K562 (cell line): ENCODE measurements at regions not wholly inside any gene's neighbourhood (a gene's known extent, or its start where the extent isn't known, plus 50 kb on each side); places are given as distances from the start of the nearest gene placed in this dataset.

Source experiments
- ATAC-seq: fragments of 200-7000 bp; cut with Tn5 transposase; 3 replicates; pipeline ENCODE4 v1.9.1; 2020; ENCODE audit warnings: moderate library complexity
- BruUV-seq: library from RNA; stranded (reverse); fragments of 400-500 nt; replicated peaks from 2 replicates; lab custom pipeline; 2021; lab: Mats Ljungman, UMichigan
- CTCF ChIA-PET: fragments of 300-600 bp; formaldehyde crosslinking; extraction: SDS; loops from one replicate; lab custom pipeline; 2021; ENCODE audit warnings: low intra/inter-chr PET ratio; lab: Yijun Ruan, JAX
- POLR2A ChIA-PET: fragments of 300-600, 350-650 bp; sonication (Branson Sonifier 250); formaldehyde crosslinking; extraction: SDS; loops from one replicate; lab custom pipeline; 2021; ENCODE audit warnings: antibody characterized with exemption, inconsistent platforms; lab: Yijun Ruan, JAX
- DNase-seq, 4 experiments: peaks; one replicate each; pipeline versions ENCODE4 v3.0.0 to v3.0.0-alpha.2; 2011 to 2018; ENCODE audit warnings: low spot score in 3 of 4, mixed read lengths in 3 of 4; ENCODE audit errors: extremely low read depth in 1 of 4
- FAIRE-seq: peaks from 2 replicates; lab custom pipeline; 2011; peaks lifted over from hg19 to GRCh38; lab: Jason Lieb, UNC
- H2AFZ ChIP-seq: 2 replicates; pipeline ENCODE4 v1.6.0; 2011; ENCODE audit warnings: low read depth, low read length, control low read depth, inconsistent platforms
- H3K27ac ChIP-seq: fragments of 200-600 bp; 3 replicates; pipeline ENCODE4 v1.8.0; 2011; ENCODE audit warnings: low read depth, mild to moderate bottlenecking, control low read depth, inconsistent platforms, low read length, moderate library complexity, mixed read lengths; ENCODE audit errors: extremely low read depth
- H3K27me3 ChIP-seq, 2 experiments: fragments of 300-600 bp in 1 of 2; 2 replicates in 1 of 2; 3 replicates in 1 of 2; pipeline versions ENCODE4 v1.6.0 to v1.8.0; 2011; ENCODE audit warnings: inconsistent platforms in 2 of 2, low read length in 2 of 2, mild to moderate bottlenecking in 1 of 2, mixed read lengths in 1 of 2, moderate library complexity in 1 of 2; ENCODE audit not compliant: control insufficient read depth in 2 of 2, insufficient read depth in 2 of 2
- H3K36me3 ChIP-seq: fragments of 300-600 bp; 3 replicates; pipeline ENCODE4 v1.8.0; 2011; ENCODE audit warnings: mild to moderate bottlenecking, low read length, inconsistent platforms; ENCODE audit not compliant: control insufficient read depth, insufficient read depth
- H3K4me1 ChIP-seq, 2 experiments: fragments of 200-600 bp in 1 of 2; replicated peaks in 1 of 2; 2 replicates in 1 of 2; 3 replicates in 1 of 2; pipeline versions ENCODE4 v1.5.1 to v1.8.0; 2011; ENCODE audit warnings: inconsistent platforms in 2 of 2, low read length in 2 of 2, mild to moderate bottlenecking in 1 of 2, mixed read lengths in 1 of 2, moderate library complexity in 1 of 2; ENCODE audit not compliant: control insufficient read depth in 2 of 2, insufficient read depth in 2 of 2
- H3K4me2 ChIP-seq: 2 replicates; pipeline ENCODE4 v1.6.1; 2011; ENCODE audit warnings: low read length, control low read depth, inconsistent platforms, mixed read lengths; ENCODE audit not compliant: insufficient read depth
- H3K4me3 ChIP-seq: fragments of 200-600 bp; sonication (generic), shearing (Covaris generic); 2 replicates; pipeline ENCODE4 v1.5.1; 2016; ENCODE audit warnings: control low read depth, inconsistent platforms
- H3K79me2 ChIP-seq: fragments of 200-600 bp; 3 replicates; pipeline ENCODE4 v1.8.0; 2011; ENCODE audit warnings: low read length, inconsistent platforms; ENCODE audit not compliant: control insufficient read depth, insufficient read depth
- H3K9ac ChIP-seq, 2 experiments: 2 replicates each; pipeline versions ENCODE4 v1.6.0 to v1.6.1; 2011; ENCODE audit warnings: low read depth in 2 of 2, low read length in 2 of 2, control low read depth in 1 of 2, inconsistent platforms in 1 of 2, mild to moderate bottlenecking in 1 of 2, mixed read lengths in 1 of 2; ENCODE audit not compliant: insufficient read depth in 1 of 2
- H3K9me1 ChIP-seq: one replicate; pipeline ENCODE4 v1.6.0; 2011; ENCODE audit warnings: inconsistent platforms, mild to moderate bottlenecking, low read length, moderate library complexity; ENCODE audit not compliant: control insufficient read depth, insufficient read depth
- H3K9me3 ChIP-seq: replicated peaks from 2 replicates; pipeline ENCODE4 v1.5.1; 2011; ENCODE audit warnings: low read depth, low read length, inconsistent platforms; ENCODE audit not compliant: control insufficient read depth, insufficient read depth
- H4K20me1 ChIP-seq: replicated peaks from 2 replicates; pipeline ENCODE4 v1.6.1; 2011; ENCODE audit warnings: low read length, inconsistent platforms, mixed read lengths; ENCODE audit not compliant: control insufficient read depth, insufficient read depth
- CAMTA2 ChIP-seq: fragments of 250-450 bp; sonication (Bioruptor Pico); conservative IDR thresholded peaks from 2 replicates; pipeline ENCODE4 v1.5.1; 2022
- CEBPG ChIP-seq, 3 experiments: fragments of 200-800 bp in 1 of 3; sonication (Bioruptor generic) in 1 of 3; sonication (generic) in 1 of 3; formaldehyde crosslinking in 1 of 3; IDR thresholded peaks in 2 of 3; conservative IDR thresholded peaks in 1 of 3; 2 replicates each; pipeline versions ENCODE4 v1.6.1 to v1.8.0; 2016 to 2022; ENCODE audit warnings: missing compliant biosample characterization in 2 of 3, missing genetic modification characterization in 2 of 3, mild to moderate bottlenecking in 1 of 3, missing genetic modification reagents in 1 of 3
- ELF1 ChIP-seq: fragments of 200-800 bp; sonication (Bioruptor generic); IDR thresholded peaks from 2 replicates; pipeline ENCODE4 v1.6.1; 2016; ENCODE audit warnings: missing genetic modification characterization, missing compliant biosample characterization
- SMAD2 ChIP-seq: fragments of 150-350 bp; IDR thresholded peaks from 2 replicates; pipeline ENCODE4 v1.6.1; 2014; ENCODE audit warnings: low read depth, mild to moderate bottlenecking, low read length
- TAF1 ChIP-seq: IDR thresholded peaks from 2 replicates; pipeline ENCODE4 v1.6.1; 2011; ENCODE audit warnings: mild to moderate bottlenecking, low read length, moderate library complexity; ENCODE audit not compliant: insufficient read depth, control insufficient read depth, severe bottlenecking; ENCODE audit errors: extremely low read depth
- WGBS: fragments of 100-300 bp; shearing (Covaris generic); methylation state at CpG from one replicate; pipeline ENCODE4 v1.1.6; 2016; ENCODE audit warnings: low coverage, mixed read lengths; ENCODE audit not compliant: insufficient coverage; ENCODE audit errors: missing lambda C conversion rate; 5-methylcytosine and 5-hydroxymethylcytosine counted together
- in situ Hi-C: fragments of 300-500 bp; cut with MboI; formaldehyde crosslinking; loops from 4 replicates; pipeline ENCODE4 v1.15.0; 2018; ENCODE audit warnings: inconsistent platforms, mixed read lengths
- intact Hi-C: fragments of 100-400 bp; cut with micrococcal nuclease; formaldehyde crosslinking; loops from 2 replicates; pipeline ENCODE4 v1.14.2; 2022
- TF ChIP-seq, protein P1 (sequence below): IDR thresholded peaks from 2 replicates; pipeline ENCODE4 v1.6.1; 2014; ENCODE audit warnings: antibody characterized with exemption

DNA sequence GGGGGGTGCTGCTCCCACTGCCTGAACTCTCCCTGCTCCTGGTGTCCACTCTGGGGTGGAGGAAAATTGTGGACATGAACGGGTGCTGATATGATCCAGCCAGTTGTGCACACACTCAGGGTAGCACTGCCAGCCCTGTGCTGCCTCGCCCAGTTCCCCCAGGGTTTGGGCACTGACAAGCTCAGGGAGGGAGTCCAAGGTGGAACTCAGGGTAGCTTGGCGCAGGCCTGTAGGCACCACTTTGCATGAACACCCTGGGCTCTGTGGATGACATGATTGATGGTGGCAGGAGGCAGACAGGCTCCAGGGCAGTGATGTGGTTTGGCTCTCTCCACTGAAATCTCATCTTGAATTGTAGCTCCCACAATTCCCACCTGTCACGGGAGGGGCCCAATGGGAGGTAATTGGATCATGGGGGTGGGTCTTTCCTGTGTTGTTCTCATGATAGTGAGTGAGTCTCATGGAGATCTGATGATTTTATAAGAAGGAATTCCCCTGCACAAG lies 572.0 kb upstream of the PABPC4L start (continued):
- TF ChIP-seq, protein P1, sequence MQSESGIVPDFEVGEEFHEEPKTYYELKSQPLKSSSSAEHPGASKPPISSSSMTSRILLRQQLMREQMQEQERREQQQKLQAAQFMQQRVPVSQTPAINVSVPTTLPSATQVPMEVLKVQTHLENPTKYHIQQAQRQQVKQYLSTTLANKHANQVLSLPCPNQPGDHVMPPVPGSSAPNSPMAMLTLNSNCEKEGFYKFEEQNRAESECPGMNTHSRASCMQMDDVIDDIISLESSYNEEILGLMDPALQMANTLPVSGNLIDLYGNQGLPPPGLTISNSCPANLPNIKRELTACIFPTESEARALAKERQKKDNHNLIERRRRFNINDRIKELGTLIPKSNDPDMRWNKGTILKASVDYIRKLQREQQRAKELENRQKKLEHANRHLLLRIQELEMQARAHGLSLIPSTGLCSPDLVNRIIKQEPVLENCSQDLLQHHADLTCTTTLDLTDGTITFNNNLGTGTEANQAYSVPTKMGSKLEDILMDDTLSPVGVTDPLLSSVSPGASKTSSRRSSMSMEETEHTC, result no peak

DNA sequence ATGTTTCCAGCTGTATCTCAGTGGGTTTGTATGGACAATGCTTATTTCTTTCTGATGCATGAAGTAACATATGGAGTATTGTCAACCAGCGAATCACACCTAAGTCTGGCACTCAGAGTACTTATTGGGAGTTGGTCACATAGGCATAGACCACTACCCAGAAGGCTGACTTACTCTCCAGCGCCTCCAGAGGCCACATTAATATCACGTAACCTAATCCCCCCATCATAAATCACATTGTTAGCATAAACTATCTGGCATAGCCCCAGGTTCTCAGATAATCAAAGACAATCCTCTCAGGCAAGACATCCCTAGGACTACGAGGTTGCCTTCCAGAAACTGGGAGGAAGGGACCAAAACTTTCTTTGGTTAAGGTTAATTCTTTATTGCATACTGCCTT lies 560.5 kb upstream of the PABPC4L start:
- no peak for FAIRE-seq
- CTCF ChIA-PET, result no interaction called here
- H2AFZ ChIP-seq, result no peak overlapping the region

More for the DNA sequence above, 560.5 kb upstream of the PABPC4L start:
- Histone ChIP-seq H3K4me2 (no peak overlapping the region), H3K27me3 (no peaks in the 10 kb centered on the region), H3K9me3 (no peaks in the 10 kb centered on the region)
- TF ChIP-seq ELF1, result no peak
- no peak for TF ChIP-seq CAMTA2 (CRISPR knock-in tag)
- TF ChIP-seq SMAD2, result no peak
- no peak for TF ChIP-seq TAF1
- TF ChIP-seq CEBPG (CRISPR knock-in tag; IDR thresholded peaks at IDR 0.05), result no peak
- TF ChIP-seq CEBPG (tag; conservative IDR thresholded peaks at IDR 0.05 in 1 of 2, IDR thresholded peaks at IDR 0.05 in 1 of 2), result no peak
- TF ChIP-seq, all 486 proteins: peak for 0
- Histone ChIP-seq H3K79me2 (no peaks in the 10 kb centered on the region), H3K36me3 (no peaks in the 10 kb centered on the region), H4K20me1 (no peaks in the 10 kb centered on the region), H3K27ac (no peak overlapping the region), H3K4me1 (no peaks in the 10 kb centered on the region), H3K9me1 (no peaks in the 10 kb centered on the region), H3K4me3 (no peak overlapping the region), H3K9ac (no peak overlapping the region)
- WGBS, result 0% methylated on average over 4 of the region's 4 CpGs
- POLR2A ChIA-PET, result no interaction called here
- intact Hi-C loops, result no loop called here
- ATAC-seq (no peak), DNase-seq (peak in 1 of 4 experiments; percentile 5)
- in situ Hi-C loops, result no loop called here
- no TSS peak for BruUV-seq
